BE2C (cell line): ENCODE measurements at regions not wholly inside any gene's neighbourhood (a gene's known extent, or its start where the extent isn't known, plus 50 kb on each side); places are given as distances from the start of the nearest gene placed in this dataset.

Source experiments
- DNase-seq: peaks from one replicate; pipeline ENCODE4 v3.0.0-alpha.2; 2020
- H3K27me3 ChIP-seq: fragments of 250-450 bp; sonication (Bioruptor Pico); 2 replicates; pipeline ENCODE4 v1.5.1; 2020; ENCODE audit warnings: mild to moderate bottlenecking
- H3K36me3 ChIP-seq: fragments of 250-450 bp; sonication (Bioruptor Pico); 2 replicates; pipeline ENCODE4 v1.5.1; 2020; ENCODE audit warnings: mild to moderate bottlenecking
- H3K4me1 ChIP-seq: fragments of 250-450 bp; sonication (Bioruptor Pico); 2 replicates; pipeline ENCODE4 v1.5.1; 2020
- H3K4me3 ChIP-seq: 2 replicates; pipeline ENCODE4 v1.5.1; 2011; ENCODE audit warnings: low read depth, low read length
- H3K9me3 ChIP-seq: fragments of 250-450 bp; sonication (Bioruptor Pico); 2 replicates; pipeline ENCODE4 v1.5.1; 2020
- CTCF ChIP-seq: IDR thresholded peaks from 2 replicates; pipeline ENCODE4 v1.5.1; 2012; ENCODE audit warnings: mild to moderate bottlenecking, low read depth, low read length

GRCh38 chr13:39215971-39216370, 177.7 kb downstream of the NHLRC3 start:
- TF ChIP-seq CTCF: no peak

DNA sequence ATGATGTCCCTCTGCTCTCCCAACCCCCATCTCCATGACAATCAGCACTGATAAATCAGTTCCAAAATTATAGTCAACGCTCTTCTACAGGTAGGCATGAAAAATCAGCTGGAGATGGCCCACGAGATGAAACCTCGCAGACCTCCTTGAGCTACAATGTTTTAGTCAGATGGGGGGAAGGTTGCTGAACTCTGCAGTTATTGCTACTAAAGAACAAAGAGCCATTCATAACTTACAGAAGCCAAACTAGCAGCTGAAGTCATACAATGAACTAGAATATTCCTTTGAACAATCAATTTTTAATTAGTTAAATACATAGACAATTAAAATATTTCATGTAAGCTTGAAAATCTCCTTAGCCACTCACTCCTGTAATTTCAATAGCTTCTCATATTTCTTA, 179.2 kb downstream of the NHLRC3 start:
- Histone ChIP-seq H3K4me3 (no peak overlapping the region), H3K4me1 (no peaks in the 10 kb centered on the region), H3K27me3 (no peaks in the 10 kb centered on the region), H3K9me3 (no peaks in the 10 kb centered on the region), H3K36me3 (no peaks in the 10 kb centered on the region)
- no peak for DNase-seq
- TF ChIP-seq CTCF: no peak

More at GRCh38 chr13:39215971-39216370, 177.7 kb downstream of the NHLRC3 start:
- no peaks in the 10 kb centered on the region for H3K36me3 ChIP-seq
- no peaks in the 10 kb centered on the region for H3K9me3 ChIP-seq
- H3K4me3 ChIP-seq: no peak overlapping the region
- no peaks in the 10 kb centered on the region for H3K27me3 ChIP-seq
- no peaks in the 10 kb centered on the region for H3K4me1 ChIP-seq
- no peak for DNase-seq

- Histone ChIP-seq H3K9me3 (no peaks in the 10 kb centered on the region), H3K36me3 (no peaks in the 10 kb centered on the region), H3K27me3 (no peaks in the 10 kb centered on the region), H3K4me3 (no peak overlapping the region), H3K4me1 (no peaks in the 10 kb centered on the region)
- TF ChIP-seq CTCF: no peak
- DNase-seq: no peak
These were observed 186.5 kb downstream of the NHLRC3 start for GRCh38 chr13:39224671-39225240.

DNA sequence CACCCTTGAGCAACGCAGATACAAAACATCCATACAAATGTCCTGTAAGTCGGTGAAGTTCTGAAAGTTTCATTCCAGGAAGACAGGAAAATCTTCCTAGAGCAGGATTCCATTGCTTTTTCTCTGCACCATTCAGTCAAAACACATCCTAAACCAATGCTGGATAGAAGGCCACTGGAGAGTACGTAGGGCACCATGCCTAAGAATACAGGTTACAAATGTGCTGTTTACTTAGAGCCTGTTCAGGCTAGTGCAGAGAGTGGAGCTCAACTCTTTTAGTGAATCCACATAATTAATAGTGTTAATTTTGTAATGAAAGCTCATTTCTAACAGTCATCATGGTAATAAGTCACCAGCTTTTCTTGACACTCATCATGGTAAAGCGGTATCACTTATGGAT, 187.6 kb downstream of the NHLRC3 start:
- Histone ChIP-seq H3K27me3 (no peaks in the 10 kb centered on the region), H3K36me3 (no peaks in the 10 kb centered on the region), H3K9me3 (no peaks in the 10 kb centered on the region), H3K4me3 (no peak overlapping the region), H3K4me1 (no peaks in the 10 kb centered on the region)
- DNase-seq: no peak
- TF ChIP-seq CTCF: no peak

- Histone ChIP-seq H3K36me3 (no peaks in the 10 kb centered on the region), H3K9me3 (no peaks in the 10 kb centered on the region), H3K4me3 (no peak overlapping the region), H3K4me1 (no peaks in the 10 kb centered on the region), H3K27me3 (no peaks in the 10 kb centered on the region)
- TF ChIP-seq CTCF: no peak
- DNase-seq: no peak
These were observed 188.1 kb downstream of the NHLRC3 start for GRCh38 chr13:39226359-39226758.

DNA sequence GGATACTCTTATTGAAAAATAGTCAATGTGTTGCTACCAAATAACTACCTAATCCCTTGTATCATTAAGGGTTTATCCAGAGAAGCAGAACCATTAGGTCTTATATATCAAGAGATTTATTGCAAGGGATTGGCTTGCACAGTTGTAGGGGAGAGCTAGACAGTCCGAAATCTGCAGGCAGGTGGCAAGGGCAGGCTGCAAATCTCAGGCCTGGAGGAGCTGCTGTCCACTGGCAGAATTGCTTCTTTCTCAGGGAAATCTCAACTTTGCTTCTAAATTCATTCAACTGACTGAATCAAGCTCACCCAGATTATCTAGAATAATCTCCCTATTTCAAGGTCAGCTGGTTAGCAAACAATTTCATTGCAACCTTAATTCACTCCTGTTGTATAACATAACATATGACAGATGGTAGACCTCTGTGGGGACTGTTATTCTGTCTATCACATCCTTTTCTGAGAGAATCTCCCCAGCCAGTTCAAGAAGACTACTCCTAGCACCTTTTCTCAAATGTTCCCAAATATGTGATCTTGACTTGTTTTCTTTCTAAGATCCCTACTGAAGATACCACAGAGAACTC, 194.2 kb downstream of the NHLRC3 start:
- no peak for DNase-seq
- H3K4me3 ChIP-seq: no peak overlapping the region
- H3K9me3 ChIP-seq: no peaks in the 10 kb centered on the region
- H3K4me1 ChIP-seq: no peaks in the 10 kb centered on the region
- peaks cover 15% of the 10 kb centered on the region for H3K27me3 ChIP-seq
- no peaks in the 10 kb centered on the region for H3K36me3 ChIP-seq
- no peak for TF ChIP-seq CTCF
